HEK293 (cell line): ENCODE measurements at regions not wholly inside any gene's neighbourhood (a gene's known extent, or its start where the extent isn't known, plus 50 kb on each side); places are given as distances from the start of the nearest gene placed in this dataset.

Experiments used
- CTCF ChIA-PET: fragments of 350-600 bp; formaldehyde crosslinking; extraction: SDS; loops from one replicate; lab custom pipeline; 2021; ENCODE audit warnings: antibody characterized with exemption; lab: Yijun Ruan, JAX
- POLR2A ChIA-PET: fragments of 300-600 bp; formaldehyde crosslinking; extraction: SDS; loops from one replicate; lab custom pipeline; 2020; ENCODE audit warnings: antibody characterized with exemption, inconsistent platforms; lab: Yijun Ruan, JAX
- H3K27ac ChIP-seq: fragments of 200-500 bp; sonication (Bioruptor generic); 2 replicates; pipeline ENCODE4 v1.5.1; 2014; ENCODE audit warnings: low read depth, low read length, control low read depth, inconsistent platforms; ENCODE audit errors: extremely low read depth
- H3K36me3 ChIP-seq, 2 experiments: fragments of 200-500 bp in 1 of 2; sonication (Bioruptor generic) in 1 of 2; 1 replicate in 1 of 2; 2 replicates in 1 of 2; pipeline ENCODE4 v1.5.1; 2014 to 2017; ENCODE audit warnings: inconsistent platforms in 2 of 2, low read length in 2 of 2; ENCODE audit not compliant: control insufficient read depth in 2 of 2, insufficient read depth in 1 of 2
- H3K4me1 ChIP-seq: fragments of 200-500 bp; sonication (Bioruptor generic); 2 replicates; pipeline ENCODE4 v1.5.1; 2014; ENCODE audit warnings: mild to moderate bottlenecking, low read length, inconsistent platforms; ENCODE audit not compliant: control insufficient read depth, insufficient read depth
- H3K4me3 ChIP-seq: 2 replicates; pipeline ENCODE4 v1.5.1; 2011; ENCODE audit warnings: low read depth, mild to moderate bottlenecking, control low read depth, low read length, moderate library complexity
- H3K9me3 ChIP-seq: fragments of 200-500 bp; sonication (Bioruptor generic); 2 replicates; pipeline ENCODE4 v1.5.1; 2014; ENCODE audit warnings: low read depth, low read length, inconsistent platforms; ENCODE audit not compliant: control insufficient read depth, insufficient read depth
- PRDM1 ChIP-seq: fragments of 450-650 bp; formaldehyde crosslinking; IDR thresholded peaks from 2 replicates; pipeline ENCODE4; 2016; ENCODE audit warnings: missing biosample characterization, missing genetic modification characterization
- REST ChIP-seq: fragments of 450-650 bp; formaldehyde crosslinking; IDR thresholded peaks from 2 replicates; pipeline ENCODE4 v1.5.1; 2016; ENCODE audit warnings: missing biosample characterization, missing genetic modification characterization
- SP2 ChIP-seq: fragments of 450-650 bp; formaldehyde crosslinking; IDR thresholded peaks from 2 replicates; pipeline ENCODE4 v1.5.1; 2016; ENCODE audit warnings: missing biosample characterization, missing genetic modification characterization
- ZNF138 ChIP-seq: fragments of 450-650 bp; formaldehyde crosslinking; IDR thresholded peaks from 2 replicates; pipeline ENCODE4 v1.5.1; 2016; ENCODE audit warnings: missing biosample characterization, missing genetic modification characterization, borderline replicate concordance
- ZNF266 ChIP-seq: fragments of 450-650 bp; formaldehyde crosslinking; IDR thresholded peaks from 2 replicates; pipeline ENCODE4 v1.5.1; 2016; ENCODE audit warnings: missing biosample characterization, missing genetic modification characterization, low read depth
- ZNF391 ChIP-seq: fragments of 450-650 bp; formaldehyde crosslinking; IDR thresholded peaks from 2 replicates; pipeline ENCODE4 v1.5.1; 2016; ENCODE audit warnings: low read depth, missing biosample characterization, missing genetic modification characterization, borderline replicate concordance
- ZNF416 ChIP-seq: fragments of 450-650 bp; formaldehyde crosslinking; IDR thresholded peaks from 2 replicates; pipeline ENCODE4 v1.5.1; 2016; ENCODE audit warnings: missing biosample characterization, missing genetic modification characterization
- ZNF518A ChIP-seq: fragments of 450-650 bp; formaldehyde crosslinking; conservative IDR thresholded peaks from 2 replicates; pipeline ENCODE4 v1.5.1; 2016; ENCODE audit warnings: low read depth, missing biosample characterization, missing genetic modification characterization
- ZNF521 ChIP-seq: fragments of 450-650 bp; formaldehyde crosslinking; IDR thresholded peaks from 2 replicates; pipeline ENCODE4 v1.5.1; 2017; ENCODE audit warnings: missing biosample characterization, mild to moderate bottlenecking, missing genetic modification characterization
- ZNF529 ChIP-seq: fragments of 450-650 bp; formaldehyde crosslinking; IDR thresholded peaks from 2 replicates; pipeline ENCODE4 v1.5.1; 2017; ENCODE audit warnings: missing genetic modification characterization, missing biosample characterization; ENCODE audit not compliant: insufficient replicate concordance
- ZNF544 ChIP-seq: fragments of 450-650 bp; formaldehyde crosslinking; IDR thresholded peaks from 2 replicates; pipeline ENCODE4 v1.5.0; 2017; ENCODE audit warnings: missing biosample characterization, missing genetic modification characterization
- ZNF548 ChIP-seq: fragments of 450-650 bp; formaldehyde crosslinking; IDR thresholded peaks from 2 replicates; pipeline ENCODE4 v1.5.1; 2016; ENCODE audit warnings: missing biosample characterization, missing genetic modification characterization
- ZNF560 ChIP-seq: fragments of 450-650 bp; formaldehyde crosslinking; IDR thresholded peaks from 2 replicates; pipeline ENCODE4 v1.5.1; 2017; ENCODE audit warnings: missing biosample characterization, missing genetic modification characterization, borderline replicate concordance
- ZNF623 ChIP-seq: fragments of 450-650 bp; formaldehyde crosslinking; IDR thresholded peaks from 2 replicates; pipeline ENCODE4 v1.5.1; 2016; ENCODE audit warnings: missing biosample characterization, missing genetic modification characterization
- ZNF677 ChIP-seq: fragments of 450-650 bp; IDR thresholded peaks from 2 replicates; pipeline ENCODE4 v1.5.0; 2018; ENCODE audit warnings: missing biosample characterization, mild to moderate bottlenecking, missing genetic modification characterization, moderate library complexity
- ZSCAN30 ChIP-seq: fragments of 450-650 bp; IDR thresholded peaks from 2 replicates; pipeline ENCODE4 v1.5.1; 2018; ENCODE audit warnings: missing biosample characterization, mild to moderate bottlenecking, missing genetic modification characterization, moderate library complexity
- ZXDB ChIP-seq: fragments of 450-650 bp; formaldehyde crosslinking; IDR thresholded peaks from 2 replicates; pipeline ENCODE4 v1.5.1; 2016; ENCODE audit warnings: missing biosample characterization, missing genetic modification characterization
- TF ChIP-seq, protein P1 (sequence below): fragments of 450-650 bp; formaldehyde crosslinking; IDR thresholded peaks from 2 replicates; pipeline ENCODE4 v1.5.1; 2016; ENCODE audit warnings: missing biosample characterization, missing genetic modification characterization, borderline replicate concordance
- TF ChIP-seq, protein P2 (sequence below): fragments of 450-650 bp; formaldehyde crosslinking; IDR thresholded peaks from 2 replicates; pipeline ENCODE4 v1.5.1; 2016; ENCODE audit warnings: missing biosample characterization, missing genetic modification characterization
- TF ChIP-seq, protein P3 (sequence below): fragments of 450-650 bp; formaldehyde crosslinking; IDR thresholded peaks from 2 replicates; pipeline ENCODE4; 2016; ENCODE audit warnings: missing biosample characterization, missing genetic modification characterization

- Histone ChIP-seq H3K4me3 (no peak overlapping the region), H3K9me3 (no peaks in the 10 kb centered on the region), H3K27ac (no peak overlapping the region), H3K4me1 (no peaks in the 10 kb centered on the region), H3K36me3 (no peaks in the 10 kb centered on the region)
- TF ChIP-seq ZNF623 (tag by site-specific recombination) (no peak), PRDM1 (tag by site-specific recombination) (no peak), ZNF677 (tag by site-specific recombination) (no peak), ZSCAN30 (tag by site-specific recombination) (no peak), ZNF518A (tag by site-specific recombination) (no peak), SP2 (no peak), ZXDB (no peak), REST (no peak), ZNF544 (tag by site-specific recombination) (no peak), ZNF391 (tag by site-specific recombination) (no peak), ZNF548 (tag by site-specific recombination) (no peak), ZNF560 (tag by site-specific recombination) (no peak), ZNF416 (tag by site-specific recombination) (no peak), ZNF138 (no peak), ZNF521 (tag by site-specific recombination) (no peak), ZNF266 (no peak), ZNF529 (no peak)
- TF ChIP-seq, protein P1, sequence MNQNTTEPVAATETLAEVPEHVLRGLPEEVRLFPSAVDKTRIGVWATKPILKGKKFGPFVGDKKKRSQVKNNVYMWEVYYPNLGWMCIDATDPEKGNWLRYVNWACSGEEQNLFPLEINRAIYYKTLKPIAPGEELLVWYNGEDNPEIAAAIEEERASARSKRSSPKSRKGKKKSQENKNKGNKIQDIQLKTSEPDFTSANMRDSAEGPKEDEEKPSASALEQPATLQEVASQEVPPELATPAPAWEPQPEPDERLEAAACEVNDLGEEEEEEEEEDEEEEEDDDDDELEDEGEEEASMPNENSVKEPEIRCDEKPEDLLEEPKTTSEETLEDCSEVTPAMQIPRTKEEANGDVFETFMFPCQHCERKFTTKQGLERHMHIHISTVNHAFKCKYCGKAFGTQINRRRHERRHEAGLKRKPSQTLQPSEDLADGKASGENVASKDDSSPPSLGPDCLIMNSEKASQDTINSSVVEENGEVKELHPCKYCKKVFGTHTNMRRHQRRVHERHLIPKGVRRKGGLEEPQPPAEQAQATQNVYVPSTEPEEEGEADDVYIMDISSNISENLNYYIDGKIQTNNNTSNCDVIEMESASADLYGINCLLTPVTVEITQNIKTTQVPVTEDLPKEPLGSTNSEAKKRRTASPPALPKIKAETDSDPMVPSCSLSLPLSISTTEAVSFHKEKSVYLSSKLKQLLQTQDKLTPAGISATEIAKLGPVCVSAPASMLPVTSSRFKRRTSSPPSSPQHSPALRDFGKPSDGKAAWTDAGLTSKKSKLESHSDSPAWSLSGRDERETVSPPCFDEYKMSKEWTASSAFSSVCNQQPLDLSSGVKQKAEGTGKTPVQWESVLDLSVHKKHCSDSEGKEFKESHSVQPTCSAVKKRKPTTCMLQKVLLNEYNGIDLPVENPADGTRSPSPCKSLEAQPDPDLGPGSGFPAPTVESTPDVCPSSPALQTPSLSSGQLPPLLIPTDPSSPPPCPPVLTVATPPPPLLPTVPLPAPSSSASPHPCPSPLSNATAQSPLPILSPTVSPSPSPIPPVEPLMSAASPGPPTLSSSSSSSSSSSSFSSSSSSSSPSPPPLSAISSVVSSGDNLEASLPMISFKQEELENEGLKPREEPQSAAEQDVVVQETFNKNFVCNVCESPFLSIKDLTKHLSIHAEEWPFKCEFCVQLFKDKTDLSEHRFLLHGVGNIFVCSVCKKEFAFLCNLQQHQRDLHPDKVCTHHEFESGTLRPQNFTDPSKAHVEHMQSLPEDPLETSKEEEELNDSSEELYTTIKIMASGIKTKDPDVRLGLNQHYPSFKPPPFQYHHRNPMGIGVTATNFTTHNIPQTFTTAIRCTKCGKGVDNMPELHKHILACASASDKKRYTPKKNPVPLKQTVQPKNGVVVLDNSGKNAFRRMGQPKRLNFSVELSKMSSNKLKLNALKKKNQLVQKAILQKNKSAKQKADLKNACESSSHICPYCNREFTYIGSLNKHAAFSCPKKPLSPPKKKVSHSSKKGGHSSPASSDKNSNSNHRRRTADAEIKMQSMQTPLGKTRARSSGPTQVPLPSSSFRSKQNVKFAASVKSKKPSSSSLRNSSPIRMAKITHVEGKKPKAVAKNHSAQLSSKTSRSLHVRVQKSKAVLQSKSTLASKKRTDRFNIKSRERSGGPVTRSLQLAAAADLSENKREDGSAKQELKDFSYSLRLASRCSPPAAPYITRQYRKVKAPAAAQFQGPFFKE (tag by site-specific recombination), result no peak
- TF ChIP-seq, protein P2, sequence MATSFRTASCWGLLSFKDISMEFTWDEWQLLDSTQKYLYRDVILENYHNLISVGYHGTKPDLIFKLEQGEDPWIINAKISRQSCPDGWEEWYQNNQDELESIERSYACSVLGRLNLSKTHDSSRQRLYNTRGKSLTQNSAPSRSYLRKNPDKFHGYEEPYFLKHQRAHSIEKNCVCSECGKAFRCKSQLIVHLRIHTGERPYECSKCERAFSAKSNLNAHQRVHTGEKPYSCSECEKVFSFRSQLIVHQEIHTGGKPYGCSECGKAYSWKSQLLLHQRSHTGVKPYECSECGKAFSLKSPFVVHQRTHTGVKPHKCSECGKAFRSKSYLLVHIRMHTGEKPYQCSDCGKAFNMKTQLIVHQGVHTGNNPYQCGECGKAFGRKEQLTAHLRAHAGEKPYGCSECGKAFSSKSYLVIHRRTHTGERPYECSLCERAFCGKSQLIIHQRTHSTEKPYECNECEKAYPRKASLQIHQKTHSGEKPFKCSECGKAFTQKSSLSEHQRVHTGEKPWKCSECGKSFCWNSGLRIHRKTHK, result no peak
- TF ChIP-seq, protein P3, sequence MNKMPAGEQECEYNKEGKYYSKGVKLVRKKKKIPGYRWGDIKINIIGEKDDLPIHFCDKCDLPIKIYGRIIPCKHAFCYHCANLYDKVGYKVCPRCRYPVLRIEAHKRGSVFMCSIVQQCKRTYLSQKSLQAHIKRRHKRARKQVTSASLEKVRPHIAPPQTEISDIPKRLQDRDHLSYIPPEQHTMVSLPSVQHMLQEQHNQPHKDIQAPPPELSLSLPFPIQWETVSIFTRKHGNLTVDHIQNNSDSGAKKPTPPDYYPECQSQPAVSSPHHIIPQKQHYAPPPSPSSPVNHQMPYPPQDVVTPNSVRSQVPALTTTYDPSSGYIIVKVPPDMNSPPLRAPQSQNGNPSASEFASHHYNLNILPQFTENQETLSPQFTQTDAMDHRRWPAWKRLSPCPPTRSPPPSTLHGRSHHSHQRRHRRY (tag by site-specific recombination), result no peak
- ChIA-PET POLR2A (no interaction called here), CTCF (no interaction called here)
Measured at GRCh38 chr16:76190057-76190456, 87.1 kb upstream of the CNTNAP4 start.
